ENCODE measurements at regions not wholly inside any gene's neighbourhood (a gene's known extent, or its start where the extent isn't known, plus 50 kb on each side); places are given as distances from the start of the nearest gene placed in this dataset.

- DNase-seq, result no peak
- Histone ChIP-seq H3K9me3 (no peaks in the 10 kb centered on the region), H3K4me3 (no peak overlapping the region), H3K27ac (no peak overlapping the region), H3K27me3 (no peaks in the 10 kb centered on the region), H3K36me3 (no peaks in the 10 kb centered on the region), H3K4me1 (no peaks in the 10 kb centered on the region)
- intact Hi-C loops (cut with DNase I), result no loop called here
- no peak for TF ChIP-seq POLR2A (IDR thresholded peaks at IDR 0.05)
- no peak for TF ChIP-seq CTCF (IDR thresholded peaks at IDR 0.05)
- ATAC-seq, result no peak
- WGBS (ENCODE audit: insufficient coverage, low coverage, low lambda C conversion rate, missing lambda C conversion rate), result 37% methylated on average over 5 of the region's 12 CpGs
These were observed 546.7 kb upstream of the ADARB2 start for GRCh38 chr10:2284071-2284470.

- no peak for DNase-seq
- H3K4me1 ChIP-seq, result no peaks in the 10 kb centered on the region
- H3K36me3 ChIP-seq, result no peaks in the 10 kb centered on the region
- TF ChIP-seq CTCF (IDR thresholded peaks at IDR 0.05) (no peak), POLR2A (IDR thresholded peaks at IDR 0.05) (no peak)
- WGBS (ENCODE audit: insufficient coverage, low coverage, low lambda C conversion rate, missing lambda C conversion rate), result 42% methylated on average over 7 of the region's 7 CpGs
- no peak overlapping the region for H3K4me3 ChIP-seq
- no peaks in the 10 kb centered on the region for H3K9me3 ChIP-seq
- no peak for ATAC-seq
- no peaks in the 10 kb centered on the region for H3K27me3 ChIP-seq
- H3K27ac ChIP-seq, result no peak overlapping the region
- intact Hi-C loops (cut with DNase I), result no loop called here
These were observed 544.9 kb upstream of the ADARB2 start for GRCh38 chr10:2282202-2282601.

GRCh38 chr10:2280713-2281300, 543.5 kb upstream of the ADARB2 start:
- H3K4me3 ChIP-seq, result no peak overlapping the region
- H3K27ac ChIP-seq, result no peak overlapping the region
- no peaks in the 10 kb centered on the region for H3K36me3 ChIP-seq
- H3K4me1 ChIP-seq, result no peaks in the 10 kb centered on the region
- DNase-seq, result no peak
- H3K9me3 ChIP-seq, result no peaks in the 10 kb centered on the region
- no peak for ATAC-seq
- WGBS (ENCODE audit: insufficient coverage, low coverage, low lambda C conversion rate, missing lambda C conversion rate), result 48% methylated on average over 5 of the region's 5 CpGs
- intact Hi-C loops (cut with DNase I), result no loop called here
- H3K27me3 ChIP-seq, result no peaks in the 10 kb centered on the region
- no peak for TF ChIP-seq POLR2A (IDR thresholded peaks at IDR 0.05)
- TF ChIP-seq CTCF (IDR thresholded peaks at IDR 0.05), result no peak

- Histone ChIP-seq H3K27me3 (no peaks in the 10 kb centered on the region), H3K36me3 (no peaks in the 10 kb centered on the region), H3K27ac (no peak overlapping the region), H3K4me3 (no peak overlapping the region), H3K9me3 (no peaks in the 10 kb centered on the region), H3K4me1 (no peaks in the 10 kb centered on the region)
- ATAC-seq, result no peak
- intact Hi-C loops (cut with DNase I), result no loop called here
- TF ChIP-seq POLR2A (IDR thresholded peaks at IDR 0.05) (no peak), CTCF (IDR thresholded peaks at IDR 0.05) (no peak)
- WGBS (ENCODE audit: insufficient coverage, low coverage, low lambda C conversion rate, missing lambda C conversion rate), result 29% methylated on average over 4 of the region's 4 CpGs
- DNase-seq, result no peak
These were observed 542.4 kb upstream of the ADARB2 start for GRCh38 chr10:2279711-2280110.

- H3K36me3 ChIP-seq, result no peaks in the 10 kb centered on the region
- H3K9me3 ChIP-seq, result no peaks in the 10 kb centered on the region
- ATAC-seq (no peak), DNase-seq (no peak)
- H3K4me3 ChIP-seq, result no peak overlapping the region
- intact Hi-C loops (cut with DNase I), result no loop called here
- no peaks in the 10 kb centered on the region for H3K27me3 ChIP-seq
- H3K27ac ChIP-seq, result no peak overlapping the region
- no peaks in the 10 kb centered on the region for H3K4me1 ChIP-seq
- TF ChIP-seq CTCF (IDR thresholded peaks at IDR 0.05), result no peak
- 52% methylated on average over 11 of the region's 11 CpGs for WGBS (ENCODE audit: insufficient coverage, low coverage, low lambda C conversion rate, missing lambda C conversion rate)
These were observed 541.0 kb upstream of the ADARB2 start for GRCh38 chr10:2278363-2278762.

Measured in right lobe of liver (tissue), 6 donors.